Osteoblast (primary cell): ENCODE measurements at regions not wholly inside any gene's neighbourhood (a gene's known extent, or its start where the extent isn't known, plus 50 kb on each side); places are given as distances from the start of the nearest gene placed in this dataset.

Experiments
- DNase-seq: peaks from one replicate; pipeline ENCODE4 v3.0.0; 2011; ENCODE audit warnings: low spot score, mixed read lengths; ENCODE audit not compliant: insufficient read length; ENCODE audit errors: missing footprints
- H2AFZ ChIP-seq: 2 replicates; pipeline ENCODE4 v1.6.0; 2011; ENCODE audit warnings: mild to moderate bottlenecking, low read length
- H3K27ac ChIP-seq: 2 replicates; pipeline ENCODE4 v1.5.1; 2011; ENCODE audit warnings: mild to moderate bottlenecking, low read depth, low read length, moderate library complexity
- H3K27me3 ChIP-seq: 2 replicates; pipeline ENCODE4 v1.6.0; 2012; ENCODE audit warnings: mild to moderate bottlenecking, control low read depth, inconsistent platforms, low read length, moderate library complexity; ENCODE audit not compliant: insufficient read depth
- H3K36me3 ChIP-seq: 2 replicates; pipeline ENCODE4 v1.5.1; 2011; ENCODE audit warnings: mild to moderate bottlenecking, low read length, control low read depth, moderate library complexity; ENCODE audit not compliant: insufficient read depth
- H3K4me1 ChIP-seq: 2 replicates; pipeline ENCODE4 v1.5.1; 2011; ENCODE audit warnings: mild to moderate bottlenecking, low read length, control low read depth, moderate library complexity; ENCODE audit not compliant: insufficient read depth
- H3K4me2 ChIP-seq: 2 replicates; pipeline ENCODE4 v1.6.0; 2011; ENCODE audit warnings: mild to moderate bottlenecking, low read length; ENCODE audit not compliant: insufficient read depth
- H3K4me3 ChIP-seq: fragments of 200-600 bp; sonication (generic); 3 replicates; pipeline ENCODE4 v1.5.1; 2012; ENCODE audit warnings: mild to moderate bottlenecking, low read length, inconsistent platforms; ENCODE audit not compliant: insufficient read depth
- H3K79me2 ChIP-seq: 2 replicates; pipeline ENCODE4 v1.6.0; 2012; ENCODE audit warnings: mild to moderate bottlenecking, low read length, control low read depth, inconsistent platforms; ENCODE audit not compliant: insufficient read depth
- H3K9me3 ChIP-seq: 2 replicates; pipeline ENCODE4 v1.5.1; 2011; ENCODE audit warnings: low read depth, low read length, control low read depth
- H4K20me1 ChIP-seq: 2 replicates; pipeline ENCODE4 v1.6.0; 2012; ENCODE audit warnings: mild to moderate bottlenecking, low read length, control low read depth; ENCODE audit not compliant: insufficient read depth
- CTCF ChIP-seq: IDR thresholded peaks from 2 replicates; pipeline ENCODE4 v1.5.1; 2011; ENCODE audit warnings: mild to moderate bottlenecking, low read depth, low read length, moderate library complexity; ENCODE audit errors: extremely low read depth

GRCh38 chr3:34780294-34780693, 859.0 kb upstream of the ARPP21 start:
- no peaks in the 10 kb centered on the region for H4K20me1 ChIP-seq
- no peak overlapping the region for H3K4me3 ChIP-seq
- H3K4me1 ChIP-seq: no peaks in the 10 kb centered on the region
- no peak for TF ChIP-seq CTCF
- no peak for DNase-seq
- no peaks in the 10 kb centered on the region for H3K27me3 ChIP-seq
- H3K79me2 ChIP-seq: no peaks in the 10 kb centered on the region
- H2AFZ ChIP-seq: no peak overlapping the region
- H3K36me3 ChIP-seq: no peaks in the 10 kb centered on the region
- no peaks in the 10 kb centered on the region for H3K9me3 ChIP-seq
- no peak overlapping the region for H3K27ac ChIP-seq
- H3K4me2 ChIP-seq: no peak overlapping the region

DNA sequence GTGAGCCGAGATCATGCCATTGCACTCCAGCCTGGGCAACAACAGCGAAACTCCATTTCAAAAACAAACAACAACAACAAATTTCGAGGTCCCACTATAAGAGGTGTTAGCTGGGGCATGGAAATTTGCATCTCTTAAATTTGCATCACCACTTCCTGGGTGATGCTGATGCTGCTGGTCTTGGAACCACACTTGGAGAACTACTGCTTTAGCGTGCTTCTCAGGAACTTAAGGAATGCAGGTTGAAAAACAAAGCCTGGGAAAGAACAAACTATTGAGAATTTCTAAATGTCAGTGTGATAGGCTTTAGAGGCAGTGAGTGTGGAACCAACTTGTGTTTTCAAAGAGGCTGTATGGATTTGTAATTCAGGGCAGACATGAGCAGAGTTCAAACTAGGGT, 858.4 kb upstream of the ARPP21 start:
- no peak overlapping the region for H3K27ac ChIP-seq
- no peaks in the 10 kb centered on the region for H3K36me3 ChIP-seq
- no peaks in the 10 kb centered on the region for H3K79me2 ChIP-seq
- no peaks in the 10 kb centered on the region for H3K4me1 ChIP-seq
- H4K20me1 ChIP-seq: no peaks in the 10 kb centered on the region
- no peaks in the 10 kb centered on the region for H3K9me3 ChIP-seq
- no peak overlapping the region for H3K4me2 ChIP-seq
- no peak overlapping the region for H2AFZ ChIP-seq
- H3K27me3 ChIP-seq: no peaks in the 10 kb centered on the region
- DNase-seq: no peak
- no peak for TF ChIP-seq CTCF
- H3K4me3 ChIP-seq: no peak overlapping the region

DNA sequence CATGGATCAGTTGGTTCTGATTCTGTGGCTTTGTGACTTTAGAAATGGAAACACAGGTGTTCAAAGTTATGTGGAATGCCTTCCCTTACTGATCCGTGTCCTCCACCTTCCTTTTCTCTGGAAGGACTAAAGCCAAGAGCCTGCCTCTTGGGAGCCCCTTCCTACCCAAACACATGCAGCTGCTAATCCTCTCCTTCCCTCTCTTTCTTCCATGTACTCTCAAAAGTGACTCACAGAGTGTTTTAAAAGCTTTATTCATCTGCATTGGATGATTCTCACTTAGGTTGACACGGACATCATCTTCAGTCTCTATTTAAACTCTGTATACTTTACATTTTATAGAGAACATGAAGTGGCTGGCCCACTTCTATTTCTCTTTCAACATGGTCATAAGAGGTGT, 856.5 kb upstream of the ARPP21 start:
- H3K4me2 ChIP-seq: no peak overlapping the region

GRCh38 chr3:34783876-34784275, 855.4 kb upstream of the ARPP21 start:
- Histone ChIP-seq H3K27me3 (no peaks in the 10 kb centered on the region), H3K4me1 (no peaks in the 10 kb centered on the region), H3K9me3 (no peaks in the 10 kb centered on the region), H3K36me3 (no peaks in the 10 kb centered on the region), H3K4me2 (no peak overlapping the region), H2AFZ (no peak overlapping the region), H3K79me2 (no peaks in the 10 kb centered on the region), H3K27ac (no peak overlapping the region), H3K4me3 (no peak overlapping the region), H4K20me1 (no peaks in the 10 kb centered on the region)
- DNase-seq: no peak
- no peak for TF ChIP-seq CTCF

More for the DNA sequence above, 856.5 kb upstream of the ARPP21 start:
- no peaks in the 10 kb centered on the region for H3K36me3 ChIP-seq
- H3K9me3 ChIP-seq: no peaks in the 10 kb centered on the region
- no peaks in the 10 kb centered on the region for H3K27me3 ChIP-seq
- H3K27ac ChIP-seq: no peak overlapping the region
- H3K4me1 ChIP-seq: no peaks in the 10 kb centered on the region
- H3K79me2 ChIP-seq: no peaks in the 10 kb centered on the region
- H2AFZ ChIP-seq: no peak overlapping the region
- no peak for TF ChIP-seq CTCF
- no peaks in the 10 kb centered on the region for H4K20me1 ChIP-seq
- no peak overlapping the region for H3K4me3 ChIP-seq
- no peak for DNase-seq
